Activated B cell treated with CpG ODN at 0.5 μM for 24 hours (primary cell): ENCODE measurements at regions not wholly inside any gene's neighbourhood (a gene's known extent, or its start where the extent isn't known, plus 50 kb on each side); places are given as distances from the start of the nearest gene placed in this dataset.

Source experiments
- ATAC-seq: fragments of 200-7000 bp; cut with Tn5 transposase; one replicate; pipeline ENCODE4 v1.10.0; 2021; ENCODE audit warnings: low read depth, mild to moderate bottlenecking, moderate library complexity
- CTCF ChIA-PET: fragments of 350-600 bp; sonication (Branson Sonifier 250); formaldehyde crosslinking; loops from one replicate; lab custom pipeline; 2021; ENCODE audit warnings: antibody characterized with exemption; lab: Charles Lee
- POLR2A ChIA-PET: fragments of 350-600 bp; sonication (Branson Sonifier 250); formaldehyde crosslinking; loops from one replicate; lab custom pipeline; 2021; ENCODE audit warnings: antibody characterized with exemption; lab: Charles Lee
- DNase-seq: peaks from one replicate; pipeline ENCODE4 v3.0.0; 2022
- H3K27ac Mint-ChIP-seq: one replicate; pipeline ENCODE4 v1.8.0; 2020; ENCODE audit warnings: mixed read lengths
- H3K27me3 Mint-ChIP-seq: one replicate; pipeline ENCODE4 v1.8.0; 2021; ENCODE audit warnings: mixed read lengths
- H3K36me3 Mint-ChIP-seq: one replicate; pipeline ENCODE4 v1.8.0; 2021; ENCODE audit warnings: low read depth, mixed read lengths
- H3K4me1 Mint-ChIP-seq: one replicate; pipeline ENCODE4 v1.8.0; 2021; ENCODE audit warnings: mixed read lengths
- H3K4me3 Mint-ChIP-seq: one replicate; pipeline ENCODE4 v1.8.0; 2020; ENCODE audit warnings: mild to moderate bottlenecking, mixed read lengths
- H3K9me3 Mint-ChIP-seq: one replicate; pipeline ENCODE4 v1.8.0; 2020; ENCODE audit warnings: mixed read lengths
- intact Hi-C: fragments of 100-400 bp; cut with micrococcal nuclease; formaldehyde crosslinking; loops from one replicate; pipeline ENCODE4 v1.15.1; 2024
- TF ChIP-seq, protein P1 (sequence below): fragments of 200-600 bp; IDR thresholded peaks from one replicate; pipeline ENCODE4 v1.8.0; 2022; ENCODE audit warnings: antibody characterized with exemption, mild to moderate bottlenecking

DNA sequence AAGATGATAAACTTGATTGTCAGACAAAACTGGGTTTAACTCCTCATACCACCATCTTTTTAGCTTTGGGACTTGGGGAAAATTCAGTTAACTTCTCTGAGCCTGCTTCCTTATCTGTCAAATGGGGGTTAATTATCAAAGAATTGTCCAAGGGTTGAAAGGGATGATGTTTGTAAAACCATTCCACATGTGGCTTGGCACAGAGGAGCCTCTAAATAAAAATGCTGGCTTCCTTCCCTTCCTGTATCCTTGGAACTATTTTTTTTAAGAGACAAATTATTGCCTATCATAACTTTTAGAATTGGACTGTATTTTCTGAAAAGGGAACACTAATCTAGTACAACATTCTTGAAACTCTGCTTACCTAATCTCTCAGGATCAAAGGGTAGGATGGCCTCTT, 143.4 kb upstream of the USP24 start:
- H3K4me3 Mint-ChIP-seq: no peak overlapping the region
- intact Hi-C loops: no loop called here
- H3K27ac Mint-ChIP-seq: no peak overlapping the region
- CTCF ChIA-PET: interaction anchor here (1.2 kb wide), 1 partner anchor 17 kb away, joined by 4 read pairs; no protein-coding TSS in a partner anchor
- DNase-seq (no peak), ATAC-seq (no peak)
- H3K27me3 Mint-ChIP-seq: peaks cover 17% of the 10 kb centered on the region
- H3K9me3 Mint-ChIP-seq: no peaks in the 10 kb centered on the region
- no peaks in the 10 kb centered on the region for H3K4me1 Mint-ChIP-seq
- TF ChIP-seq, protein P1, sequence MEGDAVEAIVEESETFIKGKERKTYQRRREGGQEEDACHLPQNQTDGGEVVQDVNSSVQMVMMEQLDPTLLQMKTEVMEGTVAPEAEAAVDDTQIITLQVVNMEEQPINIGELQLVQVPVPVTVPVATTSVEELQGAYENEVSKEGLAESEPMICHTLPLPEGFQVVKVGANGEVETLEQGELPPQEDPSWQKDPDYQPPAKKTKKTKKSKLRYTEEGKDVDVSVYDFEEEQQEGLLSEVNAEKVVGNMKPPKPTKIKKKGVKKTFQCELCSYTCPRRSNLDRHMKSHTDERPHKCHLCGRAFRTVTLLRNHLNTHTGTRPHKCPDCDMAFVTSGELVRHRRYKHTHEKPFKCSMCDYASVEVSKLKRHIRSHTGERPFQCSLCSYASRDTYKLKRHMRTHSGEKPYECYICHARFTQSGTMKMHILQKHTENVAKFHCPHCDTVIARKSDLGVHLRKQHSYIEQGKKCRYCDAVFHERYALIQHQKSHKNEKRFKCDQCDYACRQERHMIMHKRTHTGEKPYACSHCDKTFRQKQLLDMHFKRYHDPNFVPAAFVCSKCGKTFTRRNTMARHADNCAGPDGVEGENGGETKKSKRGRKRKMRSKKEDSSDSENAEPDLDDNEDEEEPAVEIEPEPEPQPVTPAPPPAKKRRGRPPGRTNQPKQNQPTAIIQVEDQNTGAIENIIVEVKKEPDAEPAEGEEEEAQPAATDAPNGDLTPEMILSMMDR: no peak
- POLR2A ChIA-PET: no interaction called here
- H3K36me3 Mint-ChIP-seq: no peaks in the 10 kb centered on the region

DNA sequence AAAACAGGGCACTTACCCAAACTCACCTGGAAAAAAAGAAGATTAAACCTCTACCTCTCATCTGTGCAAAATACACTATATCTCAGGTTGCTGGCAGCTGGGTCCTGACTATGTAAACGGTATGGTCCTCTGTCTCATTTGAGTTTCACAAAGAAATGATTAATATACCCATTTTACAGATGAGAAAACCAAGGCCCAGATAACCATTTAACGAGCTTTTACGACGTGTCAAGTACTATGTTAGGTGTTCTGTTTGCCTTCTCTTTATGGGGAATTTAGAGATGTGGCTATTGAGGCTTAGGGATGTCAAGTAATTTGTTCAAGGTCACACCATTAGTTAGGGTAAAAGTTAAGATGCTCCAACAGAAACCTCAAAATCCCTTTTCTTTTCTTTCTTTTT, 140.4 kb upstream of the USP24 start:
- DNase-seq (no peak), ATAC-seq (no peak)
- no peak overlapping the region for H3K27ac Mint-ChIP-seq
- intact Hi-C loops: no loop called here
- TF ChIP-seq, protein P1: no peak
- H3K36me3 Mint-ChIP-seq: no peaks in the 10 kb centered on the region
- H3K4me1 Mint-ChIP-seq: no peaks in the 10 kb centered on the region
- H3K9me3 Mint-ChIP-seq: no peaks in the 10 kb centered on the region
- CTCF ChIA-PET: interaction anchor here (1.3 kb wide), 1 partner anchor 20 kb away, joined by 5 read pairs; no protein-coding TSS in a partner anchor
- peaks cover 12% of the 10 kb centered on the region for H3K27me3 Mint-ChIP-seq
- H3K4me3 Mint-ChIP-seq: no peak overlapping the region
- POLR2A ChIA-PET: no interaction called here

DNA sequence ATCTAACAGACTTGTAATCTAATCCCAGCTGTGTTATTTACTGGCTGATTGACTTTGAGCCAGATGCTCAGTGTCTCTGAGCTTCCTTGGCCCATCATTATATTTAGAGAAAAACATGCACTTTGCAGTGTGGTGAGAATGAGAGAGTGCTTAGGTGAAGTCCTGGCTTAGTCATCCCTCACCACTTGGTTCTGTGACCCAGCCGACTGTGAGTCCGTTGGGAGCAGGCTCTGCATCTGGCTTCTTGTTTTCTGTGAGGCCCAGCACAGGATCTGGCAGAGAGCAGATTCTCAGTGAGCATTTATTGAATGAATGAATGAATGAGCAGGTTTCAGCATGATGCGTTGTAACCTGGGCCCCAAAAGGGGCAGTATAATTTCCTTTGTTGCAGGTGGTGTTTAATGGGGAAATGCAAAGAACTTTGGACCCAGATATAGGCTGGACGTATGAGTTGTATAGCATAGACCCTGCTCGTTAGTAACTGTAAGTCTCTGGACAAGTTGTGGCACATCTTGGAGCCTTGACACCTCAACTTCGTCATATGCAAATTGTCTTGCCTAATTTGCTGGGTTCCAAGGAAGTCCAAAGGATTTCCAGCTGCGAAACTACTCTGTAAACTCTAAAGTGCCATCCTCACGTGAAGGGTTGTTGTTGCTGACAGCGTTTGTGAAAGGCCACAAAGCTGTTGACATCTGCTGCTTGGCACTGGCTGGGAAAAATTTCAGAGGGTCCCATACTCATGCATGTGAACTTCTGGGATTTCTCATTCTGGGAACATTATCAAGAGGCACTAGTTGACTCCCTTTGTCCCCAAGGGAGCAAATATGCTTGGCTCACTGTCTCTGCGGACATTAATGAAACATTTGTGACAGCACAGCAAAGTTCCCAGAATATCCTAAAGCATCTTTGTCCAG, 138.8 kb upstream of the USP24 start:
- intact Hi-C loops: no loop called here
- TF ChIP-seq, protein P1: no peak
- ChIA-PET CTCF (interaction anchor here (0.6 to 0.9 kb wide), 2 partner anchors 16 to 413 kb away, joined by 3 read pairs; no protein-coding TSS in a partner anchor), POLR2A (interaction anchor here (1.6 kb wide), 1 partner anchor 67 kb away, joined by 3 read pairs; no protein-coding TSS in a partner anchor)
- DNase-seq (no peak), ATAC-seq (no peak)
- H3K36me3 Mint-ChIP-seq: no peaks in the 10 kb centered on the region
- H3K27ac Mint-ChIP-seq: no peak overlapping the region
- peaks cover 19% of the 10 kb centered on the region for H3K27me3 Mint-ChIP-seq
- H3K9me3 Mint-ChIP-seq: no peaks in the 10 kb centered on the region
- H3K4me1 Mint-ChIP-seq: no peaks in the 10 kb centered on the region
- no peak overlapping the region for H3K4me3 Mint-ChIP-seq

DNA sequence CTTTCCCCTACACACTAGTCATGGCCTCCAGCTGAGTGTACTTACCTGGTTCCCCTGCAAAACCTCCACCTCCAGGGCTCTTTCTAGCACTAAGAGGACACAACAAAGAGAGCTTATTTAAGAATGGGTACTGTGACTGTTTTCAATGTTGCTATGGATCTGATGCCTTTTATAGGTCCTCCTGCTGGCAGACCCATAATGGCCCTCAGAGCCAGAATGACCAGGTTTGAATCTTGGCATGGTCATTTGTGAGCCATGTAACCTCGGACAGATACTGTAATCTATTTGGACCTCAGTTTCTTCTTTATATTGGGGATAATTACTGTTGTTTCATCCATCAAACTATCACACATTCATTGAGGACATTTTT, 137.6 kb upstream of the USP24 start:
- Mint-ChIP-seq H3K27ac (no peak overlapping the region), H3K9me3 (no peaks in the 10 kb centered on the region), H3K4me1 (no peaks in the 10 kb centered on the region), H3K4me3 (no peak overlapping the region), H3K27me3 (peaks cover 20% of the 10 kb centered on the region), H3K36me3 (no peaks in the 10 kb centered on the region)
- ATAC-seq (no peak), DNase-seq (no peak)
- POLR2A ChIA-PET: no interaction called here
- intact Hi-C loops: no loop called here
- TF ChIP-seq, protein P1: no peak
- CTCF ChIA-PET: interaction anchor here (0.9 kb wide), 1 partner anchor 15 kb away, joined by 3 read pairs; no protein-coding TSS in a partner anchor

DNA sequence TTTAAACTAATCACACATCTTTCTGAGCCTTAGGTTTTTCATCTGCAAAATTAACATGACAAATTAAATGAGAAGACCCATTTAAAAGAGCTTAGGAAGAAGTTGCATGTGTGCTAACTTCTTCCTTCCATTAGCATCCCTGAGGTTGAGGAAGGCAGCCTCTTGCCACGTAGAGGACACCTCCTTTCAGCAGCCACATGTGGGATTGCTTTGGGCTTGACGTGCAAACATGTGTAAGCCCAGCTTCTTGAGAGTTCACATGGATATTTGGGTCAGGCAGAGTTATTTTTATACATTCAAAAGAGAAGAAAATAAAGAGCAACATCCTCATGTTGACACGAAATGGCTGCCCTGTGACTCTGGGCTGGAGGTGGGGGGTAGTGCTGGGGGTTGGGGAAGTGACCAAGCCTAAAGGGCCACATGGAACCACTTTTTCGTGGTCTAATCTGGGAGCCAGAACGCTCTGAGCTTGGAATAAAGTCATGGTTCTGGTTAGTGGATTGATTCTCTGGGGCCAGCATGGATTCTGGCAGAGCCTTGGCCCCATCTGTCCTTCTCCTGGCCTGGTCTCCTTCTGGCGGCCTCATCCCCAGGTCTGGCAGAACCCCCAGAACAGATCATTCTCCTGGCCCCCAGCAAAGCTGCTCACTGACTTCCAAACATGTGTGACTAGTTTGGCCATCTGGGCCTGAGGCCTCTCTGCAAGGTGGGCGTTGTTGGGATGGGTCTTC, 137.1 kb upstream of the USP24 start:
- Mint-ChIP-seq H3K36me3 (no peaks in the 10 kb centered on the region), H3K9me3 (no peaks in the 10 kb centered on the region), H3K4me3 (no peak overlapping the region), H3K27ac (no peak overlapping the region), H3K4me1 (no peaks in the 10 kb centered on the region), H3K27me3 (peaks cover 21% of the 10 kb centered on the region)
- CTCF ChIA-PET: interaction anchor here (1.5 kb wide), 1 partner anchor 24 kb away, joined by 3 read pairs; no protein-coding TSS in a partner anchor
- intact Hi-C loops: no loop called here
- TF ChIP-seq, protein P1: no peak
- DNase-seq: no peak
- POLR2A ChIA-PET: no interaction called here
- ATAC-seq: no peak
